Endometrium (tissue), 2 donors: ENCODE measurements at regions not wholly inside any gene's neighbourhood (a gene's known extent, or its start where the extent isn't known, plus 50 kb on each side); places are given as distances from the start of the nearest gene placed in this dataset.
"Not testable (repeated sequence)": the region's sequence is repeated elsewhere in the genome, so short reads cannot be mapped to it uniquely, and the experiment has no call there.

Experiments used
- FAIRE-seq: peaks from 2 replicates; lab custom pipeline; 2012; peaks lifted over from hg19 to GRCh38; lab: Jason Lieb, UNC
- donor health status: control.
- donor health status: control.

- FAIRE-seq = no peak
These were observed 164.0 kb upstream of the CXADR start for GRCh38 chr21:17348849-17349248.

GRCh38 chr21:17351766-17352165 lies 161.1 kb upstream of the CXADR start:
- FAIRE-seq = no peak

GRCh38 chr21:17352996-17353655 lies 159.7 kb upstream of the CXADR start:
- FAIRE-seq = no peak

- no peak for FAIRE-seq
These were observed 153.1 kb upstream of the CXADR start for GRCh38 chr21:17359781-17360180.

- no peak for FAIRE-seq
These were observed 144.0 kb upstream of the CXADR start for GRCh38 chr21:17368748-17369363.

- no peak for FAIRE-seq
These were observed 142.6 kb upstream of the CXADR start for GRCh38 chr21:17370263-17370662.

- FAIRE-seq = no peak
These were observed 141.9 kb upstream of the CXADR start for GRCh38 chr21:17370916-17371315.

GRCh38 chr21:17371450-17371849 lies 141.4 kb upstream of the CXADR start:
- FAIRE-seq = no peak

- no peak for FAIRE-seq
These were observed 140.6 kb upstream of the CXADR start for GRCh38 chr21:17372200-17372599.

GRCh38 chr21:17386498-17386897 lies 126.3 kb upstream of the CXADR start:
- FAIRE-seq = no peak

- peak; percentile 93 for FAIRE-seq
These were observed 125.7 kb upstream of the CXADR start for GRCh38 chr21:17387030-17387617.

- FAIRE-seq = no peak
These were observed 124.6 kb upstream of the CXADR start for GRCh38 chr21:17388226-17388625.

- no peak for FAIRE-seq
These were observed 123.5 kb upstream of the CXADR start for GRCh38 chr21:17389311-17389710.

GRCh38 chr21:17390569-17390968 lies 122.3 kb upstream of the CXADR start:
- FAIRE-seq = no peak

- no peak for FAIRE-seq
These were observed 121.0 kb upstream of the CXADR start for GRCh38 chr21:17391811-17392340.

GRCh38 chr21:17393413-17393812 lies 119.4 kb upstream of the CXADR start:
- no peak for FAIRE-seq

GRCh38 chr21:17396948-17397347 lies 115.9 kb upstream of the CXADR start:
- FAIRE-seq = no peak

GRCh38 chr21:17397703-17398102 lies 115.1 kb upstream of the CXADR start:
- no peak for FAIRE-seq

- not testable (repeated sequence) for FAIRE-seq
These were observed 113.9 kb upstream of the CXADR start for GRCh38 chr21:17398954-17399353.

- FAIRE-seq = no peak
These were observed 109.9 kb upstream of the CXADR start for GRCh38 chr21:17402937-17403336.

- FAIRE-seq = no peak
These were observed 106.6 kb upstream of the CXADR start for GRCh38 chr21:17406202-17406601.

- FAIRE-seq = no peak
These were observed 98.1 kb upstream of the CXADR start for GRCh38 chr21:17414766-17415165.

GRCh38 chr21:17416139-17416538 lies 96.7 kb upstream of the CXADR start:
- FAIRE-seq = peak; percentile 96

- no peak for FAIRE-seq
These were observed 89.9 kb upstream of the CXADR start for GRCh38 chr21:17422931-17423330.
